Motor neuron (in vitro differentiated cells): ENCODE measurements at regions not wholly inside any gene's neighbourhood (a gene's known extent, or its start where the extent isn't known, plus 50 kb on each side); places are given as distances from the start of the nearest gene placed in this dataset.
A peak's percentile ranks its signal among the peaks of the same experiment; 100 is the strongest.
"Not testable (repeated sequence)": the region's sequence is repeated elsewhere in the genome, so short reads cannot be mapped to it uniquely, and the experiment has no call there.

Source experiments
- ATAC-seq, 8 experiments: fragments of 200-7000 bp; cut with Tn5 transposase; replicated peaks in 6 of 8; 2 replicates each; pipeline ENCODE4 v1.8.0; 2021; ENCODE audit warnings: mild to moderate bottlenecking in 8 of 8, moderate library complexity in 8 of 8
- H3K27ac ChIP-seq, 2 donors: fragments of 250-450 bp; sonication (Bioruptor Pico); 2 replicates each; pipeline ENCODE4 v1.9.0; 2021; ENCODE audit warnings: antibody characterized with exemption in 2 of 2, mild to moderate bottlenecking in 2 of 2, moderate library complexity in 1 of 2
- H3K4me1 ChIP-seq, 2 donors: fragments of 250-450 bp; sonication (Bioruptor Pico); replicated peaks in 1 of 2; 2 replicates each; pipeline ENCODE4 v1.6.1; 2021; ENCODE audit warnings: antibody characterized with exemption in 2 of 2, mild to moderate bottlenecking in 2 of 2, moderate library complexity in 1 of 2
- H3K4me3 ChIP-seq, 5 donors: fragments of 250-450 bp; sonication (Bioruptor Pico); 2 replicates each; pipeline ENCODE4 v1.9.0; 2021; ENCODE audit warnings: antibody characterized with exemption in 5 of 5, mild to moderate bottlenecking in 5 of 5, moderate library complexity in 4 of 5
- WGBS, 10 experiments: fragments of 450-650 bp; shearing (Covaris generic); methylation state at CpG; one replicate each; pipeline ENCODE4 v1.0.0; 2022; 5-methylcytosine and 5-hydroxymethylcytosine counted together
- in situ Hi-C, 9 experiments: fragments of 400-800 bp; cut with MboI; loops; one replicate each; pipeline ENCODE4 v1.15.0; 2021; ENCODE audit warnings: low sequenced_read_pairs in 9 of 9, low pct_unique_long_range_greater_than_20kb in 2 of 9; ENCODE audit not compliant: unreplicated experiment in 9 of 9

GRCh38 chr17:77089124-77089490 lies 51.7 kb upstream of the SEC14L1 start:
- Histone ChIP-seq H3K4me3 (peak overlapping the region; percentile 70 to 97 (median 87)), H3K27ac (peak overlapping the region; percentile 93 to 96), H3K4me1 (peaks cover 17 to 18% of the 10 kb centered on the region in 2 donors)
- WGBS, 10 experiments = 0 to 60% (median 4%) methylated on average over 1 to 6 of the region's 6 CpGs; no CpG with 5 or more reads in 2 of the 10 experiments
- ATAC-seq = peak in 1 of 8 experiments; percentile 3
- in situ Hi-C loops = loop anchor here in 8 of 9 experiments (5.0 to 25.0 kb wide), 3 partner anchors 148 to 158 kb away; no protein-coding TSS in a partner anchor

GRCh38 chr17:77089949-77090348 lies 50.8 kb upstream of the SEC14L1 start:
- H3K27ac ChIP-seq, ATAC-seq: not testable (repeated sequence)
- in situ Hi-C loops = loop anchor here in 8 of 9 experiments (5.0 to 25.0 kb wide), 3 partner anchors 147 to 157 kb away; no protein-coding TSS in a partner anchor
- 68 to 100% (median 92%) methylated on average over 2 to 9 of the region's 10 CpGs; no CpG with 5 or more reads in 4 of the 10 experiments for WGBS, 10 experiments
- Histone ChIP-seq H3K4me3 (peak overlapping the region; percentile 70 to 97 (median 87)), H3K4me1 (peaks cover 17 to 18% of the 10 kb centered on the region in 2 donors)

- ATAC-seq = no peak
- in situ Hi-C loops = loop anchor here in 3 of 9 experiments (25.0 kb wide), 1 partner anchor 147 kb away; no protein-coding TSS in a partner anchor
- 39 to 100% (median 88%) methylated on average over 1 to 5 of the region's 5 CpGs for WGBS, 10 experiments
- H3K4me1 ChIP-seq = peaks cover 17 to 18% of the 10 kb centered on the region in 2 donors
- H3K4me3 ChIP-seq = peak overlapping the region in 1 of 5 donors; percentile 3
- H3K27ac ChIP-seq = no peak overlapping the region
Observed at GRCh38 chr17:77090476-77090875, 50.3 kb upstream of the SEC14L1 start.
